GM12874 (cell line): ENCODE measurements at regions not wholly inside any gene's neighbourhood (a gene's known extent, or its start where the extent isn't known, plus 50 kb on each side); places are given as distances from the start of the nearest gene placed in this dataset.

ENCODE experiments used
- CTCF ChIP-seq: IDR thresholded peaks from 2 replicates; pipeline ENCODE4 v1.5.1; 2011; ENCODE audit warnings: low read depth, mild to moderate bottlenecking, control low read depth, low read length, moderate library complexity; ENCODE audit not compliant: insufficient read depth

GRCh38 chr13:58397596-58398387 lies 766.2 kb downstream of the PCDH17 start:
- TF ChIP-seq CTCF = no peak

- TF ChIP-seq CTCF = no peak
Observed at GRCh38 chr13:58399263-58399662, 767.7 kb downstream of the PCDH17 start.

- TF ChIP-seq CTCF = no peak
Observed at GRCh38 chr13:58406545-58406944, 775.0 kb downstream of the PCDH17 start.

GRCh38 chr13:58429917-58430316 lies 798.4 kb downstream of the PCDH17 start:
- no peak for TF ChIP-seq CTCF

GRCh38 chr13:58434943-58435342 lies 803.4 kb downstream of the PCDH17 start:
- TF ChIP-seq CTCF = no peak

GRCh38 chr13:58437427-58437826 lies 805.9 kb downstream of the PCDH17 start:
- TF ChIP-seq CTCF = no peak

- no peak for TF ChIP-seq CTCF
Observed at GRCh38 chr13:58446979-58447378, 815.4 kb downstream of the PCDH17 start.
